Activated naive CD8-positive, alpha-beta T cell treated with anti-CD3 and anti-CD28 coated beads, Interleukin-2, amount 50 U/mL, for 24 hours (primary cell): ENCODE measurements at regions not wholly inside any gene's neighbourhood (a gene's known extent, or its start where the extent isn't known, plus 50 kb on each side); places are given as distances from the start of the nearest gene placed in this dataset.

Experiments
- ATAC-seq: fragments of 150-1000 bp; cut with Tn5 transposase; one replicate; pipeline ENCODE4 v1.10.0; 2021
- DNase-seq: peaks from one replicate; pipeline ENCODE4 v3.0.0; 2021
- H3K27ac Mint-ChIP-seq: one replicate; pipeline ENCODE4 v1.8.0; 2021; ENCODE audit warnings: mild to moderate bottlenecking, mixed read lengths
- H3K27me3 Mint-ChIP-seq: one replicate; pipeline ENCODE4 v1.8.0; 2021; ENCODE audit warnings: mixed read lengths
- H3K36me3 Mint-ChIP-seq: one replicate; pipeline ENCODE4 v1.8.0; 2021; ENCODE audit warnings: low read depth, mixed read lengths
- H3K4me1 Mint-ChIP-seq: one replicate; pipeline ENCODE4 v1.8.0; 2021; ENCODE audit warnings: mixed read lengths
- H3K4me3 Mint-ChIP-seq: one replicate; pipeline ENCODE4 v1.8.0; 2021; ENCODE audit warnings: mild to moderate bottlenecking, moderate library complexity, mixed read lengths
- H3K9me3 Mint-ChIP-seq: one replicate; pipeline ENCODE4 v1.8.0; 2021; ENCODE audit warnings: mixed read lengths

GRCh38 chr20:60107621-60108390 lies 149.6 kb downstream of the CDH26 start:
- no peak overlapping the region for H3K27ac Mint-ChIP-seq
- DNase-seq (no peak), ATAC-seq (no peak)
- H3K4me1 Mint-ChIP-seq: no peaks in the 10 kb centered on the region
- no peak overlapping the region for H3K4me3 Mint-ChIP-seq
- no peaks in the 10 kb centered on the region for H3K9me3 Mint-ChIP-seq
- no peaks in the 10 kb centered on the region for H3K27me3 Mint-ChIP-seq
- H3K36me3 Mint-ChIP-seq: no peaks in the 10 kb centered on the region

- Mint-ChIP-seq H3K27me3 (no peaks in the 10 kb centered on the region), H3K4me1 (no peaks in the 10 kb centered on the region), H3K4me3 (no peak overlapping the region), H3K27ac (no peak overlapping the region), H3K36me3 (no peaks in the 10 kb centered on the region), H3K9me3 (no peaks in the 10 kb centered on the region)
- DNase-seq: no peak
- no peak for ATAC-seq
These were observed 150.2 kb downstream of the CDH26 start for GRCh38 chr20:60108397-60108796.

- no peak overlapping the region for H3K27ac Mint-ChIP-seq
- no peaks in the 10 kb centered on the region for H3K9me3 Mint-ChIP-seq
These were observed 155.0 kb downstream of the CDH26 start for GRCh38 chr20:60113024-60113724.

GRCh38 chr20:60113771-60114170 lies 155.5 kb downstream of the CDH26 start:
- Mint-ChIP-seq H3K27me3 (peaks cover 3% of the 10 kb centered on the region), H3K4me3 (no peak overlapping the region), H3K27ac (no peak overlapping the region), H3K4me1 (peaks cover 6% of the 10 kb centered on the region), H3K36me3 (no peaks in the 10 kb centered on the region), H3K9me3 (no peaks in the 10 kb centered on the region)
- ATAC-seq (no peak), DNase-seq (no peak)

More at GRCh38 chr20:60113024-60113724, 155.0 kb downstream of the CDH26 start:
- peaks cover 6% of the 10 kb centered on the region for H3K4me1 Mint-ChIP-seq
- DNase-seq (no peak), ATAC-seq (no peak)
- no peaks in the 10 kb centered on the region for H3K36me3 Mint-ChIP-seq
- no peaks in the 10 kb centered on the region for H3K27me3 Mint-ChIP-seq
- no peak overlapping the region for H3K4me3 Mint-ChIP-seq

- H3K27ac Mint-ChIP-seq: no peak overlapping the region
- peaks cover 6% of the 10 kb centered on the region for H3K4me1 Mint-ChIP-seq
- ATAC-seq (no peak), DNase-seq (no peak)
- no peaks in the 10 kb centered on the region for H3K36me3 Mint-ChIP-seq
- no peaks in the 10 kb centered on the region for H3K9me3 Mint-ChIP-seq
- H3K4me3 Mint-ChIP-seq: no peak overlapping the region
- H3K27me3 Mint-ChIP-seq: peaks cover 4% of the 10 kb centered on the region
These were observed 157.2 kb downstream of the CDH26 start for GRCh38 chr20:60115451-60115850.

GRCh38 chr20:60116128-60116909 lies 158.1 kb downstream of the CDH26 start:
- ATAC-seq: no peak
- H3K27ac Mint-ChIP-seq: no peak overlapping the region
- H3K27me3 Mint-ChIP-seq: peaks cover 4% of the 10 kb centered on the region

GRCh38 chr20:60117065-60117464 lies 158.8 kb downstream of the CDH26 start:
- Mint-ChIP-seq H3K4me3 (no peak overlapping the region), H3K27ac (no peak overlapping the region), H3K4me1 (peaks cover 6% of the 10 kb centered on the region), H3K27me3 (peaks cover 4% of the 10 kb centered on the region), H3K36me3 (no peaks in the 10 kb centered on the region), H3K9me3 (no peaks in the 10 kb centered on the region)
- no peak for ATAC-seq
- DNase-seq: no peak

More at GRCh38 chr20:60116128-60116909, 158.1 kb downstream of the CDH26 start:
- DNase-seq: no peak
- Mint-ChIP-seq H3K4me1 (peaks cover 6% of the 10 kb centered on the region), H3K9me3 (no peaks in the 10 kb centered on the region), H3K4me3 (no peak overlapping the region), H3K36me3 (no peaks in the 10 kb centered on the region)

GRCh38 chr20:60121903-60122302 lies 163.7 kb downstream of the CDH26 start:
- Mint-ChIP-seq H3K4me1 (peaks cover 5% of the 10 kb centered on the region), H3K27ac (no peak overlapping the region), H3K4me3 (no peak overlapping the region), H3K9me3 (no peaks in the 10 kb centered on the region), H3K36me3 (no peaks in the 10 kb centered on the region), H3K27me3 (peaks cover 4% of the 10 kb centered on the region)
- DNase-seq: no peak
- no peak for ATAC-seq

- Mint-ChIP-seq H3K27me3 (peaks cover 4% of the 10 kb centered on the region), H3K27ac (no peak overlapping the region), H3K4me1 (no peaks in the 10 kb centered on the region), H3K9me3 (no peaks in the 10 kb centered on the region), H3K36me3 (no peaks in the 10 kb centered on the region), H3K4me3 (no peak overlapping the region)
- DNase-seq: no peak
- ATAC-seq: no peak
These were observed 164.4 kb downstream of the CDH26 start for GRCh38 chr20:60122671-60123070.

- DNase-seq (no peak), ATAC-seq (no peak)
- Mint-ChIP-seq H3K27ac (no peak overlapping the region), H3K4me1 (no peaks in the 10 kb centered on the region), H3K9me3 (no peaks in the 10 kb centered on the region), H3K4me3 (no peak overlapping the region), H3K36me3 (no peaks in the 10 kb centered on the region), H3K27me3 (peaks cover 4% of the 10 kb centered on the region)
These were observed 164.9 kb downstream of the CDH26 start for GRCh38 chr20:60123096-60123495.

GRCh38 chr20:60123652-60124051 lies 165.4 kb downstream of the CDH26 start:
- no peak for DNase-seq
- H3K4me3 Mint-ChIP-seq: no peak overlapping the region
- no peaks in the 10 kb centered on the region for H3K9me3 Mint-ChIP-seq
- H3K27me3 Mint-ChIP-seq: peaks cover 2% of the 10 kb centered on the region
- H3K4me1 Mint-ChIP-seq: no peaks in the 10 kb centered on the region
- H3K36me3 Mint-ChIP-seq: no peaks in the 10 kb centered on the region
- no peak overlapping the region for H3K27ac Mint-ChIP-seq
- no peak for ATAC-seq

GRCh38 chr20:60124776-60125381 lies 166.7 kb downstream of the CDH26 start:
- ATAC-seq (no peak), DNase-seq (no peak)
- Mint-ChIP-seq H3K4me3 (no peak overlapping the region), H3K27ac (no peak overlapping the region), H3K9me3 (no peaks in the 10 kb centered on the region), H3K27me3 (no peaks in the 10 kb centered on the region), H3K36me3 (no peaks in the 10 kb centered on the region), H3K4me1 (no peaks in the 10 kb centered on the region)

GRCh38 chr20:60125513-60125912 lies 167.3 kb downstream of the CDH26 start:
- DNase-seq (no peak), ATAC-seq (no peak)
- Mint-ChIP-seq H3K27ac (no peak overlapping the region), H3K4me3 (no peak overlapping the region), H3K36me3 (no peaks in the 10 kb centered on the region), H3K27me3 (no peaks in the 10 kb centered on the region), H3K9me3 (no peaks in the 10 kb centered on the region), H3K4me1 (no peaks in the 10 kb centered on the region)

- no peaks in the 10 kb centered on the region for H3K36me3 Mint-ChIP-seq
- H3K27me3 Mint-ChIP-seq: no peaks in the 10 kb centered on the region
- no peak overlapping the region for H3K4me3 Mint-ChIP-seq
- no peak for ATAC-seq
- no peak overlapping the region for H3K27ac Mint-ChIP-seq
- H3K9me3 Mint-ChIP-seq: no peaks in the 10 kb centered on the region
- no peak for DNase-seq
- no peaks in the 10 kb centered on the region for H3K4me1 Mint-ChIP-seq
These were observed 168.8 kb downstream of the CDH26 start for GRCh38 chr20:60126975-60127374.
